A673 (cell line): ENCODE measurements at regions not wholly inside any gene's neighbourhood (a gene's known extent, or its start where the extent isn't known, plus 50 kb on each side); places are given as distances from the start of the nearest gene placed in this dataset.
A peak's percentile ranks its signal among the peaks of the same experiment; 100 is the strongest.

Experiments used
- BruUV-seq: library from RNA; stranded (reverse); fragments of 400-500 nt; replicated peaks from 2 replicates; lab custom pipeline; 2021; lab: Mats Ljungman, UMichigan
- CTCF ChIA-PET: fragments of 300-600 bp; sonication (Branson Sonifier 250); formaldehyde crosslinking; loops from one replicate; lab custom pipeline; 2022; ENCODE audit warnings: antibody characterized with exemption; lab: Charles Lee
- POLR2A ChIA-PET: fragments of 300-600 bp; sonication (Branson Sonifier 250); formaldehyde crosslinking; loops from one replicate; lab custom pipeline; 2022; ENCODE audit warnings: antibody characterized with exemption; ENCODE audit not compliant: low non-redundant PET; lab: Charles Lee
- DNase-seq: peaks from one replicate; pipeline ENCODE4 v3.0.0-alpha.2; 2015; ENCODE audit warnings: low spot score
- H3K27ac ChIP-seq: fragments of 200-600 bp; sonication (generic); 2 replicates; pipeline ENCODE4 v1.5.1; 2016; ENCODE audit warnings: mixed run types, low read depth, mild to moderate bottlenecking, mixed read lengths, antibody characterized with exemption, low read length; ENCODE audit not compliant: poor library complexity, severe bottlenecking
- H3K27me3 ChIP-seq: fragments of 200-600 bp; sonication (generic); replicated peaks from 2 replicates; pipeline ENCODE4 v1.6.1; 2017; ENCODE audit warnings: mixed run types, low read depth, mild to moderate bottlenecking, mixed read lengths, antibody characterized with exemption, low read length; ENCODE audit not compliant: insufficient read depth, poor library complexity
- H3K36me3 ChIP-seq: fragments of 200-600 bp; sonication (generic); 2 replicates; pipeline ENCODE4 v1.6.1; 2016; ENCODE audit warnings: mixed run types, mild to moderate bottlenecking, mixed read lengths, antibody characterized with exemption, low read length; ENCODE audit not compliant: insufficient read depth, poor library complexity, severe bottlenecking
- H3K4me1 ChIP-seq: fragments of 200-600 bp; sonication (generic); 2 replicates; pipeline ENCODE4 v1.6.1; 2017; ENCODE audit warnings: mixed run types, mild to moderate bottlenecking, mixed read lengths, antibody characterized with exemption, low read length; ENCODE audit not compliant: insufficient read depth, poor library complexity, severe bottlenecking
- H3K4me3 ChIP-seq: fragments of 200-600 bp; sonication (generic); 2 replicates; pipeline ENCODE4 v1.5.1; 2016; ENCODE audit warnings: low read depth, mixed run types, mild to moderate bottlenecking, mixed read lengths, low read length; ENCODE audit not compliant: poor library complexity, severe bottlenecking
- H3K9me3 ChIP-seq: fragments of 200-600 bp; sonication (generic); 2 replicates; pipeline ENCODE4 v1.6.1; 2016; ENCODE audit warnings: mixed run types, low read depth, mild to moderate bottlenecking, mixed read lengths, antibody characterized with exemption, low read length; ENCODE audit not compliant: poor library complexity, severe bottlenecking
- CTCF ChIP-seq: fragments of 300-800, 200-600 bp; sonication (generic); conservative IDR thresholded peaks from 2 replicates; pipeline ENCODE4 v1.5.1; 2017; ENCODE audit warnings: low read depth, mild to moderate bottlenecking, antibody characterized with exemption, low read length, moderate library complexity, mixed read lengths
- EZH2 ChIP-seq: fragments of 200-600 bp; sonication (generic); IDR thresholded peaks from 2 replicates; pipeline ENCODE4 v1.6.1; 2017; ENCODE audit warnings: borderline replicate concordance, low read depth, mild to moderate bottlenecking, mixed read lengths, antibody characterized with exemption, low read length; ENCODE audit not compliant: poor library complexity, severe bottlenecking
- intact Hi-C: fragments of 100-400 bp; cut with micrococcal nuclease; formaldehyde crosslinking; loops from one replicate; pipeline ENCODE4 v1.10.0; 2022; ENCODE audit not compliant: unreplicated experiment

GRCh38 chr3:159627229-159627628 lies 361.4 kb upstream of the IL12A start:
- Histone ChIP-seq H3K4me1 (no peaks in the 10 kb centered on the region), H3K27ac (no peak overlapping the region), H3K9me3 (no peaks in the 10 kb centered on the region), H3K4me3 (no peak overlapping the region), H3K27me3 (no peaks in the 10 kb centered on the region), H3K36me3 (no peaks in the 10 kb centered on the region)
- ChIA-PET CTCF (no interaction called here), POLR2A (no interaction called here)
- DNase-seq: peak; percentile 42
- BruUV-seq: no TSS peak
- TF ChIP-seq EZH2: no peak
- TF ChIP-seq CTCF: no peak
- intact Hi-C loops: loop anchor here (10.0 kb wide), 1 partner anchor 378 kb away; no protein-coding TSS in a partner anchor

- ChIA-PET POLR2A (no interaction called here), CTCF (no interaction called here)
- no peaks in the 10 kb centered on the region for H3K27me3 ChIP-seq
- H3K27ac ChIP-seq: no peak overlapping the region
- TF ChIP-seq CTCF (no peak), EZH2 (no peak)
- no peaks in the 10 kb centered on the region for H3K36me3 ChIP-seq
- no peak for DNase-seq
- intact Hi-C loops: loop anchor here (10.0 kb wide), 1 partner anchor 377 kb away; no protein-coding TSS in a partner anchor
- H3K4me1 ChIP-seq: no peaks in the 10 kb centered on the region
- BruUV-seq: no TSS peak
- no peak overlapping the region for H3K4me3 ChIP-seq
- no peaks in the 10 kb centered on the region for H3K9me3 ChIP-seq
Measured at GRCh38 chr3:159627634-159628033, 361.0 kb upstream of the IL12A start.

DNA sequence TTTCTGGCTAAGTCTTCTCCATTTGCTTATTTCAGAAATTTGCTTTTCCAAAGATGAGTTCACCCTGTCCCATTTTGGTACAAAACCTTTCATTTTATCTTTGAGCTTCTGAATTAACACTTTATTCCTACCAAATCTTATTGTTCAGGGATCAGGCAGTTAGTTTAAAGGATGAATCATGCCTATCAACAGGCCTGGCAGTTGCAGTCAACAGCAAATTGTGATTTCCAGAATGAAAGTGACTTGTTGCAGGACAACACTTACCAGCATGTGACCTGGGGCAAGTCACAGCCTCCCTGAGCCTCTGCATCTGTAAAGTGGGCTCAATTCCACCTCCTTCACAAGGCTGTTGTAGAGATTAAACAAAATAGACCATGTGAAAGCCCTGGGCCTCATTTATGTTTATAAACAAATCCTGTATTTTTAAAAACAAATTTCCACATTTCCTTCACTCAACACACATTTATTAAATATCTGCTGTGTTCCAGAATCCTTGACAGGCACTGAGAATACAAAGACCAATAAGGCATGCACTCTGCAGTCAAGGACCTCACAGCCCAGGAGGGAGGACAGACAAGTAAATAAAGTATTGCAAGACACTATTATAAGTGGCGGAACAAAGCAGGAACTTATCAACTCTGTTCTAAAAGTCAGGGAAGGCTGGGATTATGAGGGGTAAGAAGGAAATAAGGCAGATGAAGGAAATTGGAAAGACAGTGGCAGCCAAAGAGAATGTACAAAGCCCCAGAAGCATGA lies 359.1 kb upstream of the IL12A start:
- H3K27me3 ChIP-seq: no peaks in the 10 kb centered on the region
- TF ChIP-seq CTCF (no peak), EZH2 (no peak)
- intact Hi-C loops: loop anchor here (10.0 kb wide), 1 partner anchor 375 kb away; no protein-coding TSS in a partner anchor
- no peak for DNase-seq
- H3K9me3 ChIP-seq: no peaks in the 10 kb centered on the region
- H3K27ac ChIP-seq: no peak overlapping the region
- no peaks in the 10 kb centered on the region for H3K36me3 ChIP-seq
- no peaks in the 10 kb centered on the region for H3K4me1 ChIP-seq
- ChIA-PET POLR2A (no interaction called here), CTCF (no interaction called here)
- H3K4me3 ChIP-seq: no peak overlapping the region
- BruUV-seq: no TSS peak
